HG03064 (cell line): ENCODE measurements at regions not wholly inside any gene's neighbourhood (a gene's known extent, or its start where the extent isn't known, plus 50 kb on each side); places are given as distances from the start of the nearest gene placed in this dataset.
"Not testable (repeated sequence)": the region's sequence is repeated elsewhere in the genome, so short reads cannot be mapped to it uniquely, and the experiment has no call there.

ENCODE experiments used
- ATAC-seq: cut with Tn5 transposase; IDR thresholded peaks from one replicate; pipeline ENCODE4 v1.9.1; 2021; ENCODE audit warnings: low read depth; ENCODE audit not compliant: unreplicated experiment

- ATAC-seq = not testable (repeated sequence)
These were observed 90.6 kb upstream of the CLNK start for GRCh38 chr4:10775132-10775531.

- no peak for ATAC-seq
These were observed 89.1 kb upstream of the CLNK start for GRCh38 chr4:10773656-10774055.

GRCh38 chr4:10773010-10773409 is 88.4 kb upstream of the CLNK start:
- no peak for ATAC-seq

- ATAC-seq = no peak
These were observed 80.8 kb upstream of the CLNK start for GRCh38 chr4:10765386-10765785.

DNA sequence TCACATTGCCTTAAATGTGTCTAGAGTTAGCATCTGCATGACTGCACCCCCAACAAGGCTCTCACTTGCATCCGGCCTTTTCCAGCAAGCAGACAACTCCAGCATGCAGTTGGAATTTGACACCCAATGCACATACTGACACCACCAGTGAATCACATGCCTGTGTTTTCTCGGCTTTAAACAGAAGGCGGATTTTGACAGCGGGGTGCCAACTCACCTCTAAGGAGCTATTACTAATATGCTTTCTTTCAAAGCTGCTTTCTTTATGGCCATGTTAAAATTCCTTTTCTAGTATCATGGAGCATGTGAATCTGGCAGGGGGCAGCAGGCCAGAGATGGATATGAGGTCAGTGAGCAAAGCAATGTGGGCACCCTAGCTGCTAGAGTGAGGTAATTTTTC is 78.0 kb upstream of the CLNK start:
- no peak for ATAC-seq

DNA sequence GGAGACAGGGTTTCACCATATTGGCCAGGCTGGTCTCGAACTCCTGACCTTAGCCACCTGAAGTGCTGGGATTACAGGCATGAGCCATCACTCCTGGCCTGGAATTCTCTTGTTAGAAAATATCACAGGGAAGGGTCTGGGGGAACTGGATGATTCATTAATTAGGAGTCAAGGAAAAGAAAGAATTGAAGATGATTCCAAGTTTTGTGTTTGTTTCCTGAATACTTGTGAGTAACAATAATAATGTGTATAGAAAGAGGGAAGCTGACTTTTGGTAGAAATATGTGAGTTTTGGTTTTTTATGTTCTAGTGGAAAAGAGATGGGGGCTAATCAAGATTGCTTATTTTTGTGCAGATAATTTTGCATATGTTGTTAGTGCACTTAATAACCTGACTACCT is 77.3 kb upstream of the CLNK start:
- ATAC-seq = no peak

DNA sequence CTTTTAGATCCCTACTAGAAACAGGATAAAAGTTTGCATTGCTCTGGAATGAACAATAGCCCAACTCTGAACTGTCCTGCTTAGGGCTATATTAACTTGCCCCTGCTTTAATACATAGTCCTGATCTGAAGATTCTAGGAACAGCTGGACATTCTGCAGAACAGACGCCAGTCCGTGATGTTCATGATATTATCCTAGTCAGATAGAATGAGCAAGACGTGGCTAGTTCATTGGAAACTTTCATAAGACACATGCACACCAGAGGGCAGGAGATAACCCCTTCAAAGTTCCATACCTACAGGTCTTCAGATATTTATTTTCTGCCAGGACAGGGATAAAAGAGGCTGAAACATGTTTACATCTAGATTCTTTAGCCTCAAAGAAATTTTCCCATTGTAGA is 75.5 kb upstream of the CLNK start:
- no peak for ATAC-seq

DNA sequence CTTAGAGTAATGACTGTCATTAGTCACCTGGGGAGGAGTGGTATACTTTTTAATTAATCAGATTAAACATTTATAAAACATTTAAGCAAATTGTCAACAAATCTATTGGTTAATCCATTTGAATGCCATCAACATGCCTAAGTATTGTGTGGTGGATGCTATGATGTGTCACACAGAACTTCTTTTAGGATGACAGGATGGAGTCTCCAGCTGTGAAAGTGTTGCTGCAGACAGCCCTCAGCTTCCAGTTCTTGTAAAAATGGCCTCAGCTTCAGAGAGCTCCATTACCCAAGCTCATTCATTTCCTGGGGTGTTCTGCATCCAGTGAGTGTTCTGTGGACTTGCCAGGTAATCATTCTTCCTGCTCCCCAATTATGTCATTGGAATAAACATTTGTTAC is 74.3 kb upstream of the CLNK start:
- ATAC-seq = no peak

- ATAC-seq = no peak
These were observed 69.4 kb upstream of the CLNK start for GRCh38 chr4:10753856-10754402.

- ATAC-seq = no peak
These were observed 68.8 kb upstream of the CLNK start for GRCh38 chr4:10753336-10753735.

DNA sequence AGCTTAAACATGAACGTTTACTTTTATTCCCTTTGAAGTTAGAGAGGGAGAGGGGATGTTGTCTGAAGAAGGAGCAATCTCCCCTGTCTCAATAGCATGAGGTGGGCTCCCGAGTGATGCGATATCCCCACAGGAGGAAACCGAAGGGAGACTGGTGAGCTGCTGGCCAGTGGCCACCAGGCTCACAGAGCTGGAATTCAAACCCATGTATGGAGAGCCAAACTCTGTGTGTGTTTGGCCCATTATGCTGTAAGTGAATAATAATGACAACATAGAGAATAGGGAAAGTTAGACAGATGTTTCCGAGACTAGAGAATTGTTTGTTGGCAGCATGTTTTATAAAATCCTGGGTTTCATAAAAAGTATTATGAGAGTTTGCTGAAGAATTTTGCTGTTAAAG is 66.1 kb upstream of the CLNK start:
- no peak for ATAC-seq

- peak; percentile 37 for ATAC-seq
These were observed 62.6 kb upstream of the CLNK start for GRCh38 chr4:10747186-10747585.

GRCh38 chr4:10746371-10747171 is 62.0 kb upstream of the CLNK start:
- ATAC-seq = no peak

DNA sequence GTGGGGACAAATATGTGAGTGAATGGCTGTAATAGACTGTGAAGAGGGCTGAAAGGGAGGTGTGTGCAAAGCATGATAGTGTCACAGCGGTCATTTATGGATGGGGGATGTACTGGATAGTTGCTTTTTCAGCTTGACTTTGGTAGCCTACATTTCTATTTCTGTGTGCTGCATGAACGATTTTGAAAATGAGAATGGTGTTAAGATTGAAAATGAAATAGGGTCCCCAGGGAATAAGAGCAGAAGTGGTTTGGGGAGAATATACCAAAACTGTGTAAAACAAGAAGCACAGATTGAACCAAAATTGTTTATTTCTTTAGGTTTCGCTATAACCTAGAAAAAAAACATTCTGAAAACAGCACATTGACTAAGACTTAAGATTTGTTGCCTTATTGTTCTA is 58.8 kb upstream of the CLNK start:
- ATAC-seq = peak; percentile 72

DNA sequence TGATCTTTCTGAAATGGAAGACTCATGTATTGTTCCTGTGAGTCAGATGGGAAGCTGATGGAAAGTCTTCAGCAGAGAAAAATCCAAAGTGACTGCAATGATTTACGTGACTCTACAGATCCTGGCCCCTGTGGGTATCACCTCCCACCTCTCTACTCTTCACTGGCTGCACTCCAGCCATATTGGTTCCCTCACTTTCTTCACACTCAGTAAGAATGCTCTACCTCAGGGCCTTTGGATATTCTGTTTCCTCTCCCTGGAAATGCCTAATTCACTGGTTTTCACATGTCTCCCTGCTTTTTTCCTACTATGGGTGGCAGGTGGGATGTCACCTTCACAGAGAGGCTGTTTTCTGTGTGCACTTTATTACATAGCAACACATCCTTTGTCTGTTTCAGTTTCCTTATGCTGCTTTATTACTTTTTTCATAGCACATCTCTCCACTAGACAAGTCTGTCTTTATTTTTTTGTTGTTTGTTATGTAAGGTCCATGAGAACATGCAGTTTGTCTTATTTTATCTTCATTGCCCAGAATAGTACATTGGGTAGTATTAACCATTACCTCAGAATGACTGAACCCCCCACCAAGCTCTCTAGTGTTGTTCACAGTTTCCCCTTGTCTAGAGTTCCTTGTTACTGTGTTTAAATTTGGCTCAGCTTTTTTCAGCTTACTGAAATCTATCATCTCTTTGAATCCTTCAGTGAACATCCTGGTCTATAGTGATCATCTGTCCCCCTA is 57.6 kb upstream of the CLNK start:
- no peak for ATAC-seq

GRCh38 chr4:10740891-10741620 is 56.5 kb upstream of the CLNK start:
- no peak for ATAC-seq

DNA sequence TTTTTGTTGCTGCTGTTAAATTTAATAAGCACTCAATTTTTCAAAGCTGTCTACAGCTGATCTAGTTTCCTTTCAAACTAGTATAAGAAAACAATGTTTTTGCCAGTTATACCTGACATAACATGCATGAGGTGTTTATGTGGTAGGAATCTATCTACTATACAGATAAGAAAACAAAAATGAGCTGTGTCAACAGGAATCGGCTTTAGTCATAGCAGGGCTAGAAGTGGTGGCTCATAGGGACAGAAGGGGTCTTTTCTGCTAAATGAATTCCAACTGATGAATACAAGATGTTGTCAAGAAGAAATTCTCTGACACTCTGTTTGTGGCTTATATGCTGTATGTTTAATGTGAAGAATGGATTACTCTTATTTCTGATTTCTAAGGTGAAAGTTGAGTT is 55.7 kb upstream of the CLNK start:
- no peak for ATAC-seq

DNA sequence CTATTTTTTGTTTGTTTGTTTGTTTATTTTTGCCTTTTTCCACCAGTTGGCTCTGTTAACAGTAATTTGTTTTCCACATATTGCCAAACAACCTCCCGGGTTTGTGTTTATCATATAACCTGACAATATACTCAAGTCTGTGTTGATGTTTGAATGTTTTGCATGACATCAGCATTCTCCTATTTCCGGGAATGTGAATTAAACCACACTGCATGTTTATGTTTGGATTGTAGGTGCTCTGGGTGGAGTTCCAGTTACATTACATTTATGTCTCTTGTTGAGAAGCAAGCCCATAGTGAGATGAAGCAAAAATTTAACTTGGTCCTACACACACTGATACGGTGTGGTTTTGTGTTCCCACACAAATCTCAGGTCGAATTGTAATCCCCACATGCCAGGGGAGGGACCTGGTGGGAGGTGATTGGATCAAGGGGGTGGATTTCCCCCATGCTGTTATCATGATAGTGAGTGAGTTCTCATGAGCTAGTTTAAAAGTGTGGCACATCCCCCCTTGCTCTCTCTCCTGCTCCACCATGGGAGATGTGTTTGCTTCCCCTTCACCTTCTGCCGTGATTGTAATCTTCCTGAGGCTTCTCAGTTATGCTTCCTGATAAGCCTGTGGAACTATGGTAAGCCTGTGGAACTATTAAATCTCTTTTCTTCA is 54.4 kb upstream of the CLNK start:
- no peak for ATAC-seq

DNA sequence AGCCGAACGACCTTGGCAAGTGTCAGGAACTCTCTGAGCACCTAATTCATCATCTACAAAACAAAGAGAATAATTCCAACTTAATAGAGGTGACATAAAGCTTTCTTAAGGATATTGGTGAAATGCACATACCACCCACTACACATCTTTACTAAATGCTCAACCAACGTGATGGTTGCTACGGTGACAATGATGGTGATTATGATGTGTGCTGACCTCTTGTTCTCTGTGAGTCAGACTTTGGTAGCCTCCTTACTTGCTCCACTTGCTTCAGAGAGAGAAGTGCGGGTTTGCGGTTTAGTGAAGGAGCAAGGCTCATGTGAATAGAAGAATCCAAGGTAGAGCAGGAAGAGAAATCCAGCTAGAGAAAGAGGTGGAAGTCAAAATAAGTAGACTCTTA is 52.8 kb upstream of the CLNK start:
- no peak for ATAC-seq

GRCh38 chr4:10736895-10737294 is 52.3 kb upstream of the CLNK start:
- ATAC-seq = no peak

DNA sequence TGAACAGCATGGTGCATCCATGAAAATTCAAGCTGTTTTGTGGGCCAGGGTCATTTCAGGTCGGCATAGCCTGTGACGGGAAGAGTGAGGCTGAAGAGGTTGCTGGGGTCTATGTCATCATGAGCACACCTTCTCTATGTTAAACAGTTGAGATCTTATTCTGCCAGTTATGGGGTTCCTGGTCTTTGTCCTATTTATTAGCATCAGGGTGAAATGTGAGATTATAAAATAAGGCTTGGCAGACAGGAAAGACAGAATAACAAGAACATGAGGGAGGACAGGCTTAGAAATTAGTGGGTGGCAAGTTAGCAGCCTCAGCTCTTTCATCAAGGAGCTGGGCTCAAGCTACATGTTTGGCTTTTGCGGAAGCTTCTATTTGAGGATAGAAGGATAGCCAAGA is 51.7 kb upstream of the CLNK start:
- ATAC-seq = no peak
